ENCODE measurements at regions not wholly inside any gene's neighbourhood (a gene's known extent, or its start where the extent isn't known, plus 50 kb on each side); places are given as distances from the start of the nearest gene placed in this dataset.

- DNase-seq (ENCODE audit: low spot score) = no peak
Measured at GRCh38 chr2:65842104-65842503, 409.7 kb upstream of the SPRED2 start.

- DNase-seq (ENCODE audit: low spot score) = no peak
Measured at GRCh38 chr2:65835975-65836549, 403.7 kb upstream of the SPRED2 start.

- no peak for DNase-seq (ENCODE audit: low spot score)
Measured at GRCh38 chr2:65834771-65835475, 402.5 kb upstream of the SPRED2 start.

- no peak for DNase-seq (ENCODE audit: low spot score)
Measured at GRCh38 chr2:65834062-65834461, 401.7 kb upstream of the SPRED2 start.

GRCh38 chr2:65831509-65831908, 399.1 kb upstream of the SPRED2 start:
- no peak for DNase-seq (ENCODE audit: low spot score)

- DNase-seq (ENCODE audit: low spot score) = no peak
Measured at GRCh38 chr2:65826567-65826966, 394.2 kb upstream of the SPRED2 start.

- no peak for DNase-seq (ENCODE audit: low spot score)
Measured at GRCh38 chr2:65823511-65823910, 391.1 kb upstream of the SPRED2 start.

GRCh38 chr2:65820454-65820853, 388.1 kb upstream of the SPRED2 start:
- no peak for DNase-seq (ENCODE audit: low spot score)

- no peak for DNase-seq (ENCODE audit: low spot score)
Measured at GRCh38 chr2:65819963-65820362, 387.6 kb upstream of the SPRED2 start.

- no peak for DNase-seq (ENCODE audit: low spot score)
Measured at GRCh38 chr2:65818873-65819451, 386.6 kb upstream of the SPRED2 start.

- DNase-seq (ENCODE audit: low spot score) = no peak
Measured at GRCh38 chr2:65813631-65814173, 381.3 kb upstream of the SPRED2 start.

- no peak for DNase-seq (ENCODE audit: low spot score)
Measured at GRCh38 chr2:65812887-65813286, 380.5 kb upstream of the SPRED2 start.

GRCh38 chr2:65807942-65808341, 375.5 kb upstream of the SPRED2 start:
- no peak for DNase-seq (ENCODE audit: low spot score)

GRCh38 chr2:65804777-65805176, 372.4 kb upstream of the SPRED2 start:
- no peak for DNase-seq (ENCODE audit: low spot score)

- DNase-seq (ENCODE audit: low spot score) = no peak
Measured at GRCh38 chr2:65802298-65802942, 370.0 kb upstream of the SPRED2 start.

GRCh38 chr2:65800998-65801397, 368.6 kb upstream of the SPRED2 start:
- DNase-seq (ENCODE audit: low spot score) = no peak

- DNase-seq (ENCODE audit: low spot score) = no peak
Measured at GRCh38 chr2:65799141-65799854, 366.9 kb upstream of the SPRED2 start.

GRCh38 chr2:65798641-65799040, 366.2 kb upstream of the SPRED2 start:
- no peak for DNase-seq (ENCODE audit: low spot score)

- DNase-seq (ENCODE audit: low spot score) = no peak
Measured at GRCh38 chr2:65794994-65795393, 362.6 kb upstream of the SPRED2 start.

GRCh38 chr2:65791404-65791975, 359.1 kb upstream of the SPRED2 start:
- DNase-seq (ENCODE audit: low spot score) = no peak

- DNase-seq (ENCODE audit: low spot score) = no peak
Measured at GRCh38 chr2:65790676-65790935, 358.2 kb upstream of the SPRED2 start.
